Bronchial epithelial cell (primary cell): ENCODE measurements at regions not wholly inside any gene's neighbourhood (a gene's known extent, or its start where the extent isn't known, plus 50 kb on each side); places are given as distances from the start of the nearest gene placed in this dataset.

Experiments
- DNase-seq: peaks from one replicate; pipeline ENCODE4 v3.0.0-alpha.2; 2010; ENCODE audit warnings: low read depth
- FAIRE-seq: peaks from 2 replicates; lab custom pipeline; 2011; peaks lifted over from hg19 to GRCh38; lab: Jason Lieb, UNC
- H3K27me3 ChIP-seq: 2 replicates; pipeline ENCODE4 v1.5.1; 2011; ENCODE audit warnings: low read length; ENCODE audit not compliant: control insufficient read depth, insufficient read depth
- H3K36me3 ChIP-seq: 2 replicates; pipeline ENCODE4 v1.5.1; 2011; ENCODE audit warnings: low read length; ENCODE audit not compliant: control insufficient read depth, insufficient read depth
- H3K4me3 ChIP-seq: 2 replicates; pipeline ENCODE4 v1.5.1; 2011; ENCODE audit warnings: mild to moderate bottlenecking, low read depth, low read length, control low read depth
- CTCF ChIP-seq: IDR thresholded peaks from 2 replicates; pipeline ENCODE4 v1.5.1; 2011; ENCODE audit warnings: mild to moderate bottlenecking, moderate library complexity, low read length, control low read depth, inconsistent platforms; ENCODE audit not compliant: insufficient read depth, severe bottlenecking

- H3K4me3 ChIP-seq, result no peak overlapping the region
- H3K36me3 ChIP-seq, result no peaks in the 10 kb centered on the region
- FAIRE-seq, result no peak
- no peak for DNase-seq
- no peaks in the 10 kb centered on the region for H3K27me3 ChIP-seq
- TF ChIP-seq CTCF, result no peak
These were observed 234.3 kb downstream of the QKI start for GRCh38 chr6:163648868-163649267.

GRCh38 chr6:163647624-163648023 lies 233.1 kb downstream of the QKI start:
- H3K4me3 ChIP-seq, result no peak overlapping the region
- no peaks in the 10 kb centered on the region for H3K27me3 ChIP-seq
- H3K36me3 ChIP-seq, result no peaks in the 10 kb centered on the region
- peak; percentile 47 for FAIRE-seq
- no peak for DNase-seq
- no peak for TF ChIP-seq CTCF

GRCh38 chr6:163646866-163647265 lies 232.3 kb downstream of the QKI start:
- H3K27me3 ChIP-seq, result no peaks in the 10 kb centered on the region
- no peak for TF ChIP-seq CTCF
- DNase-seq (no peak), FAIRE-seq (no peak)
- H3K36me3 ChIP-seq, result no peaks in the 10 kb centered on the region
- no peak overlapping the region for H3K4me3 ChIP-seq

GRCh38 chr6:163646133-163646532 lies 231.6 kb downstream of the QKI start:
- FAIRE-seq, result no peak
- TF ChIP-seq CTCF, result no peak

GRCh38 chr6:163645560-163645959 lies 231.0 kb downstream of the QKI start:
- FAIRE-seq (no peak), DNase-seq (peak; percentile 18)
- Histone ChIP-seq H3K4me3 (no peak overlapping the region), H3K27me3 (no peaks in the 10 kb centered on the region), H3K36me3 (no peaks in the 10 kb centered on the region)
- no peak for TF ChIP-seq CTCF

More at GRCh38 chr6:163646133-163646532, 231.6 kb downstream of the QKI start:
- DNase-seq, result no peak
- Histone ChIP-seq H3K36me3 (no peaks in the 10 kb centered on the region), H3K4me3 (no peak overlapping the region), H3K27me3 (no peaks in the 10 kb centered on the region)

GRCh38 chr6:163643866-163644265 lies 229.3 kb downstream of the QKI start:
- FAIRE-seq, result no peak
- no peak for DNase-seq
- no peak overlapping the region for H3K4me3 ChIP-seq
- H3K36me3 ChIP-seq, result no peaks in the 10 kb centered on the region
- no peak for TF ChIP-seq CTCF
- H3K27me3 ChIP-seq, result no peaks in the 10 kb centered on the region
